BJ (cell line): ENCODE measurements at regions not wholly inside any gene's neighbourhood (a gene's known extent, or its start where the extent isn't known, plus 50 kb on each side); places are given as distances from the start of the nearest gene placed in this dataset.

Source experiments
- CTCF ChIA-PET: fragments of 350-600 bp; formaldehyde crosslinking; extraction: SDS; loops from one replicate; lab custom pipeline; 2021; ENCODE audit warnings: antibody characterized with exemption, inconsistent platforms; lab: Yijun Ruan, JAX
- POLR2A ChIA-PET: fragments of 300-600 bp; sonication (Branson Sonifier 250); formaldehyde crosslinking; extraction: SDS; loops from one replicate; lab custom pipeline; 2021; ENCODE audit warnings: antibody characterized with exemption; lab: Charles Lee
- DNase-seq: peaks from one replicate; pipeline ENCODE4 v3.0.0-alpha.2; 2011; ENCODE audit warnings: low read depth
- H3K27me3 ChIP-seq: 2 replicates; pipeline ENCODE4 v1.6.0; 2011; ENCODE audit warnings: low read length; ENCODE audit not compliant: control insufficient read depth, insufficient read depth
- H3K36me3 ChIP-seq: 2 replicates; pipeline ENCODE4 v1.5.1; 2011; ENCODE audit warnings: low read length; ENCODE audit not compliant: control insufficient read depth, insufficient read depth
- H3K4me3 ChIP-seq: 2 replicates; pipeline ENCODE4 v1.5.1; 2011; ENCODE audit warnings: low read depth, mild to moderate bottlenecking, control low read depth, low read length
- CTCF ChIP-seq: IDR thresholded peaks from 2 replicates; pipeline ENCODE4 v1.5.1; 2011; ENCODE audit warnings: low read depth, mild to moderate bottlenecking, control low read depth, inconsistent platforms, low read length, moderate library complexity; ENCODE audit not compliant: insufficient read depth

GRCh38 chr13:109900320-109900719 is 113.9 kb upstream of the IRS2 start:
- CTCF ChIA-PET: interaction anchor here (1.0 kb wide), 1 partner anchor 12 kb away, joined by 3 read pairs; no protein-coding TSS in a partner anchor

GRCh38 chr13:109899748-109900147 is 113.4 kb upstream of the IRS2 start:
- CTCF ChIA-PET: interaction anchor here (0.7 kb wide), 1 partner anchor 996 kb away, joined by 3 read pairs; no protein-coding TSS in a partner anchor
- Histone ChIP-seq H3K27me3 (no peaks in the 10 kb centered on the region), H3K4me3 (no peak overlapping the region), H3K36me3 (no peaks in the 10 kb centered on the region)
- TF ChIP-seq CTCF: no peak
- POLR2A ChIA-PET: no interaction called here
- DNase-seq: no peak

More at GRCh38 chr13:109900320-109900719, 113.9 kb upstream of the IRS2 start:
- H3K4me3 ChIP-seq: no peak overlapping the region
- no peak for DNase-seq
- POLR2A ChIA-PET: no interaction called here
- H3K27me3 ChIP-seq: no peaks in the 10 kb centered on the region
- TF ChIP-seq CTCF: no peak
- H3K36me3 ChIP-seq: no peaks in the 10 kb centered on the region

- H3K4me3 ChIP-seq: no peak overlapping the region
- CTCF ChIA-PET: interaction anchor here (0.7 kb wide), 1 partner anchor 995 kb away, joined by 3 read pairs; no protein-coding TSS in a partner anchor
- DNase-seq: no peak
These were observed 112.9 kb upstream of the IRS2 start for GRCh38 chr13:109899316-109899715.

GRCh38 chr13:109897988-109898624 is 111.7 kb upstream of the IRS2 start:
- no peaks in the 10 kb centered on the region for H3K36me3 ChIP-seq
- TF ChIP-seq CTCF: no peak
- ChIA-PET CTCF (interaction anchor here (0.6 kb wide), 1 partner anchor 92 kb away, joined by 3 read pairs; no protein-coding TSS in a partner anchor), POLR2A (no interaction called here)
- H3K27me3 ChIP-seq: no peaks in the 10 kb centered on the region; the same call in 1 of the 2 replicates
- no peak for DNase-seq
- no peak overlapping the region for H3K4me3 ChIP-seq

More at GRCh38 chr13:109899316-109899715, 112.9 kb upstream of the IRS2 start:
- no peaks in the 10 kb centered on the region for H3K27me3 ChIP-seq
- H3K36me3 ChIP-seq: no peaks in the 10 kb centered on the region
- TF ChIP-seq CTCF: no peak
- POLR2A ChIA-PET: no interaction called here

- no peak for TF ChIP-seq CTCF
- Histone ChIP-seq H3K27me3 (no peaks in the 10 kb centered on the region; the same call in 1 of the 2 replicates), H3K4me3 (no peak overlapping the region), H3K36me3 (no peaks in the 10 kb centered on the region)
- no peak for DNase-seq
- POLR2A ChIA-PET: no interaction called here
- CTCF ChIA-PET: no interaction called here
These were observed 105.7 kb upstream of the IRS2 start for GRCh38 chr13:109892101-109892500.
